Activated T-helper 1 cell treated with Interleukin-2 at 50 U/mL for 16 hours (primary cell): ENCODE measurements at regions not wholly inside any gene's neighbourhood (a gene's known extent, or its start where the extent isn't known, plus 50 kb on each side); places are given as distances from the start of the nearest gene placed in this dataset.
A peak's percentile ranks its signal among the peaks of the same experiment; 100 is the strongest.

Experiments
- DNase-seq: peaks from one replicate; pipeline ENCODE4 v3.0.0-alpha.2; 2020; ENCODE audit warnings: low read depth

GRCh38 chr2:46239175-46239846 lies 57.9 kb upstream of the EPAS1 start:
- DNase-seq = no peak

- DNase-seq = peak; percentile 38
Observed at GRCh38 chr2:46239847-46240181, 57.4 kb upstream of the EPAS1 start.

- no peak for DNase-seq
Observed at GRCh38 chr2:46241344-46241743, 55.9 kb upstream of the EPAS1 start.

- DNase-seq = no peak
Observed at GRCh38 chr2:46245869-46246268, 51.3 kb upstream of the EPAS1 start.

- DNase-seq = no peak
Observed at GRCh38 chr2:46246790-46247189, 50.4 kb upstream of the EPAS1 start.
